ENCODE measurements at regions not wholly inside any gene's neighbourhood (a gene's known extent, or its start where the extent isn't known, plus 50 kb on each side); places are given as distances from the start of the nearest gene placed in this dataset.

DNA sequence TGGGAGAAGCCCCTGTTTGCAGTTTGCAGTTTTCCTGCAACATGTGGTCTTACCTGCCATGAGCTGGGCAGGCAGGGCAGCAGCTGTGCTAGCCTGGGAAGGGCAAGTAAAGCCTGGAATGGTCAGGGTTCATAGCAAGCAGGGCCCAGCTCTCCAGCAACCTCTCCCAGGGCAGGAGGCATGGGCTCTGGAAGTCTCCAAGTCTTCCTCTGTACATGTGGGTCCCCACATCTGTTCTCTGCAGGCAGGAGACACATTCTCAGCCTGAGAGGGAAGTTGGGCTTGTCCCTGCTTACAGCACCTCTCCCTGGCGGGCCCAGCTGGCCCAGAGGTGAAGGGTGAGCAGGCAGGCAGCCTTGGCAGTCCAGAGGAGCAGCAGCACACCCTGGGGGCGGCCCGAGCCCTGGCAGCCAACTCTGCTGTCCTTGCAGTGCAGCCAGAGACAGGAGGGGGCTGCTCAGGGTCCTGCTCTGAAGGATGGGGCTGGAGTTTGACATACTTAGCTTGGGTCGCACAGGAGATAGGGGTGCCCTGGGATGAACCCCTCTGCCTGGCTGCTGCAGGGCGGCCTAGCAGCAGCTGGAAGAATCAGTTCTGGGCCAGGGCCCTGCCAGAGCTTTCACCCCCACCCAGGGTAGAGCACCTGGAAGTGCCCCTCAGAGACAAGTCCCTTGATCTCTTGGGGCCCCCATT, 176.0 kb downstream of the MRPL14 start:
- no peak overlapping the region for H3K4me2 ChIP-seq (ENCODE audit: insufficient read depth, low read length)
- intact Hi-C loops (cut with micrococcal nuclease), result loop anchor here (1.0 to 5.0 kb wide), 3 partner anchors 95 to 284 kb away; no protein-coding TSS in a partner anchor
- no peaks in the 10 kb centered on the region for H3K36me3 ChIP-seq (ENCODE audit: control insufficient read depth, insufficient read depth, low read length)
- no peaks in the 10 kb centered on the region for H4K20me1 ChIP-seq (replicated peaks; ENCODE audit: control insufficient read depth, insufficient read depth, low read length)
- ATAC-seq, result peak; percentile 85
- H3K27me3 ChIP-seq (ENCODE audit: control insufficient read depth in 2 of 2, insufficient read depth in 2 of 2, low read length in 2 of 2), result no peaks in the 10 kb centered on the region
- CTCF ChIA-PET (ENCODE audit: low intra/inter-chr PET ratio), result interaction anchor here (1.2 to 1.4 kb wide), 2 partner anchors 176 to 182 kb away, joined by 3 to 7 read pairs; partner anchors contain the start of gene VEGFA
- DNase-seq (ENCODE audit: extremely low read depth in 1 of 4, low spot score in 3 of 4), result peak; percentile 63 to 78 (median 73)
- FAIRE-seq, result no peak
- BruUV-seq (replicated peaks), result no TSS peak
- peak overlapping the region; percentile 60 for H2AFZ ChIP-seq (ENCODE audit: low read depth, low read length)
- H3K79me2 ChIP-seq (ENCODE audit: control insufficient read depth, insufficient read depth, low read length), result no peaks in the 10 kb centered on the region
- peak overlapping the region; percentile 28 to 77; a peak in 3 of 4 replicates for H3K9ac ChIP-seq (ENCODE audit: insufficient read depth in 1 of 2, low read depth in 2 of 2, low read length in 2 of 2)
- peak overlapping the region; percentile 37; the same call in 2 of the 3 replicates for H3K27ac ChIP-seq (ENCODE audit: extremely low read depth, low read depth, low read length)
- 44% methylated on average over 5 of the region's 5 CpGs for WGBS (ENCODE audit: insufficient coverage, low coverage, missing lambda C conversion rate)
- peaks cover 9% of the 10 kb centered on the region; the same call in 1 of the 2 replicates for H3K9me3 ChIP-seq (replicated peaks; ENCODE audit: control insufficient read depth, insufficient read depth, low read depth, low read length)
- H3K4me3 ChIP-seq, result no peak overlapping the region
- H3K9me1 ChIP-seq (ENCODE audit: control insufficient read depth, insufficient read depth, low read length), result peaks cover 4% of the 10 kb centered on the region
- POLR2A ChIA-PET, result interaction anchor here (0.6 to 2.2 kb wide), 9 partner anchors 10 to 181 kb away, joined by 3 to 10 read pairs (median 4); partner anchors contain the start of gene VEGFA
- in situ Hi-C loops (cut with MboI), result loop anchor here (5.0 kb wide), 1 partner anchor 179 kb away; the partner anchor contains the start of gene VEGFA
- peaks cover 29 to 61% of the 10 kb centered on the region in 2 experiments for H3K4me1 ChIP-seq (replicated peaks in 1 of 2; ENCODE audit: control insufficient read depth in 2 of 2, insufficient read depth in 2 of 2, low read length in 2 of 2)
- TF ChIP-seq ZNF324 (CRISPR knock-in tag; IDR thresholded peaks at IDR 0.05), result no peak
- TF ChIP-seq BMI1 (IDR thresholded peaks at IDR 0.05; ENCODE audit: low read length), result no peak
- peak; percentile 35; the same call in 1 of the 2 replicates for TF ChIP-seq ETV5 (CRISPR knock-in tag; IDR thresholded peaks at IDR 0.05; ENCODE audit: low read depth)
- TF ChIP-seq SETDB1 (IDR thresholded peaks at IDR 0.05; ENCODE audit: low read length), result no peak
- TF ChIP-seq, protein P1, sequence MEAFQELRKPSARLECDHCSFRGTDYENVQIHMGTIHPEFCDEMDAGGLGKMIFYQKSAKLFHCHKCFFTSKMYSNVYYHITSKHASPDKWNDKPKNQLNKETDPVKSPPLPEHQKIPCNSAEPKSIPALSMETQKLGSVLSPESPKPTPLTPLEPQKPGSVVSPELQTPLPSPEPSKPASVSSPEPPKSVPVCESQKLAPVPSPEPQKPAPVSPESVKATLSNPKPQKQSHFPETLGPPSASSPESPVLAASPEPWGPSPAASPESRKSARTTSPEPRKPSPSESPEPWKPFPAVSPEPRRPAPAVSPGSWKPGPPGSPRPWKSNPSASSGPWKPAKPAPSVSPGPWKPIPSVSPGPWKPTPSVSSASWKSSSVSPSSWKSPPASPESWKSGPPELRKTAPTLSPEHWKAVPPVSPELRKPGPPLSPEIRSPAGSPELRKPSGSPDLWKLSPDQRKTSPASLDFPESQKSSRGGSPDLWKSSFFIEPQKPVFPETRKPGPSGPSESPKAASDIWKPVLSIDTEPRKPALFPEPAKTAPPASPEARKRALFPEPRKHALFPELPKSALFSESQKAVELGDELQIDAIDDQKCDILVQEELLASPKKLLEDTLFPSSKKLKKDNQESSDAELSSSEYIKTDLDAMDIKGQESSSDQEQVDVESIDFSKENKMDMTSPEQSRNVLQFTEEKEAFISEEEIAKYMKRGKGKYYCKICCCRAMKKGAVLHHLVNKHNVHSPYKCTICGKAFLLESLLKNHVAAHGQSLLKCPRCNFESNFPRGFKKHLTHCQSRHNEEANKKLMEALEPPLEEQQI (IDR thresholded peaks at IDR 0.05), result no peak
- no peak for TF ChIP-seq ZNF143 (CRISPR knock-in tag; IDR thresholded peaks at IDR 0.05)
- no peak for TF ChIP-seq ZNF224 (CRISPR knock-in tag; IDR thresholded peaks at IDR 0.05)
- no peak for TF ChIP-seq ZNF75A (CRISPR knock-in tag; IDR thresholded peaks at IDR 0.05)
- TF ChIP-seq ERF (CRISPR knock-in tag; IDR thresholded peaks at IDR 0.05), result no peak
- TF ChIP-seq MAFG (tag; conservative IDR thresholded peaks at IDR 0.05), result no peak
- TF ChIP-seq ZNF561 (CRISPR knock-in tag; conservative IDR thresholded peaks at IDR 0.05), result no peak
- no peak for TF ChIP-seq RBM25 (IDR thresholded peaks at IDR 0.05; ENCODE audit: low read depth, low read length, severe bottlenecking)
- TF ChIP-seq, protein P2, sequence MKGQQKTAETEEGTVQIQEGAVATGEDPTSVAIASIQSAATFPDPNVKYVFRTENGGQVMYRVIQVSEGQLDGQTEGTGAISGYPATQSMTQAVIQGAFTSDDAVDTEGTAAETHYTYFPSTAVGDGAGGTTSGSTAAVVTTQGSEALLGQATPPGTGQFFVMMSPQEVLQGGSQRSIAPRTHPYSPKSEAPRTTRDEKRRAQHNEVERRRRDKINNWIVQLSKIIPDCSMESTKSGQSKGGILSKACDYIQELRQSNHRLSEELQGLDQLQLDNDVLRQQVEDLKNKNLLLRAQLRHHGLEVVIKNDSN (CRISPR knock-in tag; IDR thresholded peaks at IDR 0.05), result no peak
- TF ChIP-seq ZNF197 (CRISPR knock-in tag; IDR thresholded peaks at IDR 0.05; ENCODE audit: low read depth), result peak; percentile 74; the same call in 1 of the 2 replicates
- TF ChIP-seq, protein P3, sequence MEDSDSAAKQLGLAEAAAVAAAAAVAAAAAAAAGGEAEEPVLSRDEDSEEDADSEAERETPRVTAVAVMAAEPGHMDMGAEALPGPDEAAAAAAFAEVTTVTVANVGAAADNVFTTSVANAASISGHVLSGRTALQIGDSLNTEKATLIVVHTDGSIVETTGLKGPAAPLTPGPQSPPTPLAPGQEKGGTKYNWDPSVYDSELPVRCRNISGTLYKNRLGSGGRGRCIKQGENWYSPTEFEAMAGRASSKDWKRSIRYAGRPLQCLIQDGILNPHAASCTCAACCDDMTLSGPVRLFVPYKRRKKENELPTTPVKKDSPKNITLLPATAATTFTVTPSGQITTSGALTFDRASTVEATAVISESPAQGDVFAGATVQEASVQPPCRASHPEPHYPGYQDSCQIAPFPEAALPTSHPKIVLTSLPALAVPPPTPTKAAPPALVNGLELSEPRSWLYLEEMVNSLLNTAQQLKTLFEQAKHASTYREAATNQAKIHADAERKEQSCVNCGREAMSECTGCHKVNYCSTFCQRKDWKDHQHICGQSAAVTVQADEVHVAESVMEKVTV (CRISPR knock-in tag; IDR thresholded peaks at IDR 0.05), result peak; percentile 92
- TF ChIP-seq ATF7 (IDR thresholded peaks at IDR 0.05), result no peak
- TF ChIP-seq TEAD2 (tag; IDR thresholded peaks at IDR 0.05), result no peak
- TF ChIP-seq MEF2D (tag; conservative IDR thresholded peaks at IDR 0.05; ENCODE audit: low read depth), result no peak
- TF ChIP-seq HIVEP1 (CRISPR knock-in tag; IDR thresholded peaks at IDR 0.05), result no peak

Measured in K562 (cell line).